ENCODE measurements at regions not wholly inside any gene's neighbourhood (a gene's known extent, or its start where the extent isn't known, plus 50 kb on each side); places are given as distances from the start of the nearest gene placed in this dataset.

GRCh38 chr15:96914081-96914480, 583.6 kb downstream of the NR2F2 start:
- DNase-seq (ENCODE audit: low spot score): no peak
- no peak overlapping the region for H3K4me3 ChIP-seq
- no peaks in the 10 kb centered on the region for H3K27me3 ChIP-seq
- TF ChIP-seq, protein P1, sequence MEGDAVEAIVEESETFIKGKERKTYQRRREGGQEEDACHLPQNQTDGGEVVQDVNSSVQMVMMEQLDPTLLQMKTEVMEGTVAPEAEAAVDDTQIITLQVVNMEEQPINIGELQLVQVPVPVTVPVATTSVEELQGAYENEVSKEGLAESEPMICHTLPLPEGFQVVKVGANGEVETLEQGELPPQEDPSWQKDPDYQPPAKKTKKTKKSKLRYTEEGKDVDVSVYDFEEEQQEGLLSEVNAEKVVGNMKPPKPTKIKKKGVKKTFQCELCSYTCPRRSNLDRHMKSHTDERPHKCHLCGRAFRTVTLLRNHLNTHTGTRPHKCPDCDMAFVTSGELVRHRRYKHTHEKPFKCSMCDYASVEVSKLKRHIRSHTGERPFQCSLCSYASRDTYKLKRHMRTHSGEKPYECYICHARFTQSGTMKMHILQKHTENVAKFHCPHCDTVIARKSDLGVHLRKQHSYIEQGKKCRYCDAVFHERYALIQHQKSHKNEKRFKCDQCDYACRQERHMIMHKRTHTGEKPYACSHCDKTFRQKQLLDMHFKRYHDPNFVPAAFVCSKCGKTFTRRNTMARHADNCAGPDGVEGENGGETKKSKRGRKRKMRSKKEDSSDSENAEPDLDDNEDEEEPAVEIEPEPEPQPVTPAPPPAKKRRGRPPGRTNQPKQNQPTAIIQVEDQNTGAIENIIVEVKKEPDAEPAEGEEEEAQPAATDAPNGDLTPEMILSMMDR (IDR thresholded peaks at IDR 0.05): no peak
- H3K27ac ChIP-seq: no peak overlapping the region
- H3K36me3 ChIP-seq: no peaks in the 10 kb centered on the region
- peaks cover 0 to 27% of the 10 kb centered on the region in 2 donors for H3K9me3 ChIP-seq
- no peaks in the 10 kb centered on the region for H3K4me1 ChIP-seq

- no peak overlapping the region for H3K27ac ChIP-seq
- no peak for DNase-seq (ENCODE audit: low spot score)
- H3K4me1 ChIP-seq: no peaks in the 10 kb centered on the region
- H3K4me3 ChIP-seq: no peak overlapping the region
- H3K27me3 ChIP-seq: no peaks in the 10 kb centered on the region
- no peaks in the 10 kb centered on the region for H3K36me3 ChIP-seq
- TF ChIP-seq, protein P1 (IDR thresholded peaks at IDR 0.05): no peak
- H3K9me3 ChIP-seq: peaks cover 0 to 27% of the 10 kb centered on the region in 2 donors
Measured at GRCh38 chr15:96916750-96917149, 586.2 kb downstream of the NR2F2 start.

GRCh38 chr15:96924570-96924969, 594.1 kb downstream of the NR2F2 start:
- no peak overlapping the region for H3K4me3 ChIP-seq
- no peak overlapping the region for H3K27ac ChIP-seq
- no peaks in the 10 kb centered on the region for H3K9me3 ChIP-seq
- no peaks in the 10 kb centered on the region for H3K4me1 ChIP-seq
- no peaks in the 10 kb centered on the region for H3K36me3 ChIP-seq
- no peak for DNase-seq (ENCODE audit: low spot score)
- TF ChIP-seq, protein P1 (IDR thresholded peaks at IDR 0.05): no peak
- no peaks in the 10 kb centered on the region for H3K27me3 ChIP-seq

- Histone ChIP-seq H3K9me3 (no peaks in the 10 kb centered on the region), H3K27ac (no peak overlapping the region), H3K4me1 (no peaks in the 10 kb centered on the region), H3K36me3 (no peaks in the 10 kb centered on the region), H3K4me3 (no peak overlapping the region), H3K27me3 (no peaks in the 10 kb centered on the region)
- TF ChIP-seq, protein P1 (IDR thresholded peaks at IDR 0.05): no peak
- DNase-seq (ENCODE audit: low spot score): no peak
Measured at GRCh38 chr15:96947296-96948229, 617.1 kb downstream of the NR2F2 start.

DNA sequence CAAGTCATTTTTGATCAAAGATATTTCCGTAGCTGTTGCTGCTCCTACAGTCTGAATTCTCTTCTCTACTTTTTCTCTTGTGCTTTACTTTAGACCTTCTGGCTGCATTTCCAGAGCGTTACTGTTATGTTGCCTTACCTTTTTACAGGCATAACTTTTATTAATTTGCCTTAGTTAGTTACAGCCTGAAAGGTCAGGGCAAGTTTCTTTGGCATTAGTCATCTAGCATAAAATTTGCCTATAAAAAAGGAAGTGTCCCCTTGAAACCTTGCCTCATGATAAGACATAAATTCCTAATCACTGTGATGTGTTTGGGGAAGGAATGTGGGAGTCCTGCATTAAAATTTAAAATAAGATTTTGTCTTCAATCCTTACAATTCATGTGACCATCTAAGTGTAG, 618.5 kb downstream of the NR2F2 start:
- TF ChIP-seq, protein P1 (IDR thresholded peaks at IDR 0.05): no peak
- H3K27ac ChIP-seq: no peak overlapping the region
- H3K4me3 ChIP-seq: no peak overlapping the region
- no peaks in the 10 kb centered on the region for H3K4me1 ChIP-seq
- H3K27me3 ChIP-seq: no peaks in the 10 kb centered on the region
- no peaks in the 10 kb centered on the region for H3K36me3 ChIP-seq
- no peaks in the 10 kb centered on the region for H3K9me3 ChIP-seq
- no peak for DNase-seq (ENCODE audit: low spot score)
